GM12878 (cell line): ENCODE measurements at regions not wholly inside any gene's neighbourhood (a gene's known extent, or its start where the extent isn't known, plus 50 kb on each side); places are given as distances from the start of the nearest gene placed in this dataset.

Experiments
- ATF3 ChIP-seq: IDR thresholded peaks from 2 replicates; pipeline ENCODE4 v1.6.1; 2011; ENCODE audit warnings: low read depth, mild to moderate bottlenecking, low read length, moderate library complexity, borderline replicate concordance; ENCODE audit errors: extremely low read depth
- NRF1 ChIP-seq: conservative IDR thresholded peaks from 2 replicates; pipeline ENCODE4 v1.6.1; 2011; ENCODE audit warnings: mild to moderate bottlenecking, low read depth, low read length, improper control_type of control experiment
- PBX3 ChIP-seq: IDR thresholded peaks from 2 replicates; pipeline ENCODE4 v1.6.1; 2011; ENCODE audit warnings: mild to moderate bottlenecking, low read depth, low read length, moderate library complexity; ENCODE audit not compliant: insufficient replicate concordance

GRCh38 chr5:86838083-86838482 is 220.3 kb downstream of the COX7C start:
- TF ChIP-seq PBX3 (no peak), NRF1 (no peak), ATF3 (no peak)
